K562 (cell line): ENCODE measurements at regions not wholly inside any gene's neighbourhood (a gene's known extent, or its start where the extent isn't known, plus 50 kb on each side); places are given as distances from the start of the nearest gene placed in this dataset.

ENCODE experiments used
- ATAC-seq: fragments of 200-7000 bp; cut with Tn5 transposase; 3 replicates; pipeline ENCODE4 v1.9.1; 2020; ENCODE audit warnings: moderate library complexity
- BruUV-seq: library from RNA; stranded (reverse); fragments of 400-500 nt; replicated peaks from 2 replicates; lab custom pipeline; 2021; lab: Mats Ljungman, UMichigan
- CTCF ChIA-PET: fragments of 300-600 bp; formaldehyde crosslinking; extraction: SDS; loops from one replicate; lab custom pipeline; 2021; ENCODE audit warnings: low intra/inter-chr PET ratio; lab: Yijun Ruan, JAX
- POLR2A ChIA-PET: fragments of 300-600, 350-650 bp; sonication (Branson Sonifier 250); formaldehyde crosslinking; extraction: SDS; loops from one replicate; lab custom pipeline; 2021; ENCODE audit warnings: antibody characterized with exemption, inconsistent platforms; lab: Yijun Ruan, JAX
- DNase-seq, 4 experiments: peaks; one replicate each; pipeline versions ENCODE4 v3.0.0 to v3.0.0-alpha.2; 2011 to 2018; ENCODE audit warnings: low spot score in 3 of 4, mixed read lengths in 3 of 4; ENCODE audit errors: extremely low read depth in 1 of 4
- FAIRE-seq: peaks from 2 replicates; lab custom pipeline; 2011; peaks lifted over from hg19 to GRCh38; lab: Jason Lieb, UNC
- H2AFZ ChIP-seq: 2 replicates; pipeline ENCODE4 v1.6.0; 2011; ENCODE audit warnings: low read depth, low read length, control low read depth, inconsistent platforms
- H3K27ac ChIP-seq: fragments of 200-600 bp; 3 replicates; pipeline ENCODE4 v1.8.0; 2011; ENCODE audit warnings: low read depth, mild to moderate bottlenecking, control low read depth, inconsistent platforms, low read length, moderate library complexity, mixed read lengths; ENCODE audit errors: extremely low read depth
- H3K27me3 ChIP-seq, 2 experiments: fragments of 300-600 bp in 1 of 2; 2 replicates in 1 of 2; 3 replicates in 1 of 2; pipeline versions ENCODE4 v1.6.0 to v1.8.0; 2011; ENCODE audit warnings: inconsistent platforms in 2 of 2, low read length in 2 of 2, mild to moderate bottlenecking in 1 of 2, mixed read lengths in 1 of 2, moderate library complexity in 1 of 2; ENCODE audit not compliant: control insufficient read depth in 2 of 2, insufficient read depth in 2 of 2
- H3K36me3 ChIP-seq: fragments of 300-600 bp; 3 replicates; pipeline ENCODE4 v1.8.0; 2011; ENCODE audit warnings: mild to moderate bottlenecking, low read length, inconsistent platforms; ENCODE audit not compliant: control insufficient read depth, insufficient read depth
- H3K4me1 ChIP-seq, 2 experiments: fragments of 200-600 bp in 1 of 2; replicated peaks in 1 of 2; 2 replicates in 1 of 2; 3 replicates in 1 of 2; pipeline versions ENCODE4 v1.5.1 to v1.8.0; 2011; ENCODE audit warnings: inconsistent platforms in 2 of 2, low read length in 2 of 2, mild to moderate bottlenecking in 1 of 2, mixed read lengths in 1 of 2, moderate library complexity in 1 of 2; ENCODE audit not compliant: control insufficient read depth in 2 of 2, insufficient read depth in 2 of 2
- H3K4me2 ChIP-seq: 2 replicates; pipeline ENCODE4 v1.6.1; 2011; ENCODE audit warnings: low read length, control low read depth, inconsistent platforms, mixed read lengths; ENCODE audit not compliant: insufficient read depth
- H3K4me3 ChIP-seq: fragments of 200-600 bp; sonication (generic), shearing (Covaris generic); 2 replicates; pipeline ENCODE4 v1.5.1; 2016; ENCODE audit warnings: control low read depth, inconsistent platforms
- H3K79me2 ChIP-seq: fragments of 200-600 bp; 3 replicates; pipeline ENCODE4 v1.8.0; 2011; ENCODE audit warnings: low read length, inconsistent platforms; ENCODE audit not compliant: control insufficient read depth, insufficient read depth
- H3K9ac ChIP-seq, 2 experiments: 2 replicates each; pipeline versions ENCODE4 v1.6.0 to v1.6.1; 2011; ENCODE audit warnings: low read depth in 2 of 2, low read length in 2 of 2, control low read depth in 1 of 2, inconsistent platforms in 1 of 2, mild to moderate bottlenecking in 1 of 2, mixed read lengths in 1 of 2; ENCODE audit not compliant: insufficient read depth in 1 of 2
- H3K9me1 ChIP-seq: one replicate; pipeline ENCODE4 v1.6.0; 2011; ENCODE audit warnings: inconsistent platforms, mild to moderate bottlenecking, low read length, moderate library complexity; ENCODE audit not compliant: control insufficient read depth, insufficient read depth
- H3K9me3 ChIP-seq: replicated peaks from 2 replicates; pipeline ENCODE4 v1.5.1; 2011; ENCODE audit warnings: low read depth, low read length, inconsistent platforms; ENCODE audit not compliant: control insufficient read depth, insufficient read depth
- H4K20me1 ChIP-seq: replicated peaks from 2 replicates; pipeline ENCODE4 v1.6.1; 2011; ENCODE audit warnings: low read length, inconsistent platforms, mixed read lengths; ENCODE audit not compliant: control insufficient read depth, insufficient read depth
- ATF3 ChIP-seq, 2 experiments: fragments of 450-650 bp in 1 of 2; sonication (generic) in 1 of 2; formaldehyde crosslinking in 1 of 2; IDR thresholded peaks in 1 of 2; conservative IDR thresholded peaks in 1 of 2; 2 replicates each; pipeline versions ENCODE4 v1.6.1 to v1.8.1; 2016 to 2023; ENCODE audit warnings: mild to moderate bottlenecking in 2 of 2, moderate library complexity in 2 of 2, inconsistent platforms in 1 of 2, missing genetic modification reagents in 1 of 2
- JUN ChIP-seq, 2 experiments: sonication (generic) in 1 of 2; formaldehyde crosslinking in 1 of 2; IDR thresholded peaks; 2 replicates each; pipeline versions ENCODE4 v1.6.1 to v1.8.0; 2012 to 2022; ENCODE audit warnings: borderline replicate concordance in 2 of 2, mild to moderate bottlenecking in 2 of 2, improper control_type of control experiment in 1 of 2, low read depth in 1 of 2, low read length in 1 of 2, missing genetic modification reagents in 1 of 2
- JUND ChIP-seq, 2 experiments: IDR thresholded peaks; 2 replicates in 1 of 2; 3 replicates in 1 of 2; pipeline ENCODE4 v1.6.1; 2011; ENCODE audit warnings: borderline replicate concordance in 2 of 2, low read depth in 2 of 2, low read length in 2 of 2, improper control_type of control experiment in 1 of 2, missing biosample characterization in 1 of 2, missing genetic modification characterization in 1 of 2, missing genetic modification reagents in 1 of 2
- TRIM25 ChIP-seq: fragments of 450-650 bp; IDR thresholded peaks from 2 replicates; pipeline ENCODE4 v1.7.0; 2016; ENCODE audit warnings: borderline replicate concordance
- WGBS: fragments of 100-300 bp; shearing (Covaris generic); methylation state at CpG from one replicate; pipeline ENCODE4 v1.1.6; 2016; ENCODE audit warnings: low coverage, mixed read lengths; ENCODE audit not compliant: insufficient coverage; ENCODE audit errors: missing lambda C conversion rate; 5-methylcytosine and 5-hydroxymethylcytosine counted together
- in situ Hi-C: fragments of 300-500 bp; cut with MboI; formaldehyde crosslinking; loops from 4 replicates; pipeline ENCODE4 v1.15.0; 2018; ENCODE audit warnings: inconsistent platforms, mixed read lengths
- intact Hi-C: fragments of 100-400 bp; cut with micrococcal nuclease; formaldehyde crosslinking; loops from 2 replicates; pipeline ENCODE4 v1.14.2; 2022

DNA sequence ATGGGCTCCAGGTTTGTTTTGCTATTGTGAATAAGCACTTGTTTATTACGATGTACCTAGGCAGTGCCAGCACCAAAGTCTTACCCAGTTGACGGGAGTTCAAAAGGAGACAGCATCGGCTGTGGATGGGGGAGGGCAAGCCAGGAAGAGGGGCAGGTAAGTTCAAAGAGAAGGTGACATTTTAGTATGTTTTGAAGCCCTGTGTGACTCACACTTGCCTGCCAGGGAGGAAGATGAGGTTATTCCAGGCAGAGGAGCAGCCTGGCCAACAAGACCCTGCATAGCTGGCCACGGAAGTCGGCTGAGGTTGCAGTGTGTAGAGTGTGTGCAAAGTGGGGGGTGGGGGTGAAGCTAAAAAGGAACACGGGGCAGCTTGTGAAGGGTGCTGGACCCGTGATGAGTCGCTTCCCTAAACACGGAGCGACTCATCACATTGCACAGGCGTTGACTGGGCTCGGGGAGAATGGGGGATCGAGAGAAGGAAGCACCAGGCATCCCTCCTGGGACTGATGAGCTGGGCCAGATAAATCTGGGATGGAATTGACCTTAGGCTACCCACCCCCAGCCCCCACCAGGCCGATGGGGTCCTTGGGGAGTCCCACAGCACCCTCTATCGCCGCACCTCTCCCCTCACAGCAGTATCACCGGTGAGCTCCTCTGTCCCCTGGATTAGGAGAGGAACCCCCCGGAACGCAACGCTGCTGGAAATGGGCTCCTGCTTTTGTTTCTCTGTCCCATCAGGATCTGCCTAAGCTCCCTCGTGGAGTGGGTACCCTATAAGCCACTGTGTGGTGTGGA, 97.9 kb upstream of the IKZF1 start:
- no peak overlapping the region for H3K27ac ChIP-seq
- H3K9me3 ChIP-seq: no peaks in the 10 kb centered on the region
- peak overlapping the region in 1 of 2 experiments; percentile 32; a peak in 2 of 4 replicates for H3K9ac ChIP-seq
- H3K4me2 ChIP-seq: no peak overlapping the region
- FAIRE-seq (no peak), DNase-seq (no peak), ATAC-seq (no peak)
- POLR2A ChIA-PET: interaction anchor here (1.0 kb wide), 1 partner anchor 170 kb away, joined by 3 read pairs; no protein-coding TSS in a partner anchor
- H3K79me2 ChIP-seq: no peaks in the 10 kb centered on the region
- H3K27me3 ChIP-seq: no peaks in the 10 kb centered on the region; a peak in 1 of 5 replicates
- 55% methylated on average over 16 of the region's 21 CpGs for WGBS
- no peaks in the 10 kb centered on the region for H4K20me1 ChIP-seq
- CTCF ChIA-PET: interaction anchor here (0.7 to 5.5 kb wide), 2 partner anchors 162 to 176 kb away, joined by 4 to 62 read pairs; no protein-coding TSS in a partner anchor
- TF ChIP-seq TRIM25 (no peak), JUND (IDR thresholded peaks at IDR 0.05; ENCODE audit: borderline replicate concordance, low read depth, low read length) (peak; percentile 47; the same call in 1 of the 2 replicates), JUND (tag; IDR thresholded peaks at IDR 0.05; ENCODE audit: borderline replicate concordance, low read depth, low read length) (no peak; the same call in 2 of the 3 replicates), ATF3 (IDR thresholded peaks at IDR 0.05) (peak; percentile 59), ATF3 (CRISPR knock-in tag; conservative IDR thresholded peaks at IDR 0.05) (no peak), JUN (IDR thresholded peaks at IDR 0.05; ENCODE audit: borderline replicate concordance, low read depth, low read length) (peak; percentile 36; the same call in 1 of the 2 replicates), JUN (CRISPR knock-in tag; IDR thresholded peaks at IDR 0.05; ENCODE audit: borderline replicate concordance) (no peak)
- BruUV-seq: no TSS peak
- in situ Hi-C loops: loop anchor here (5.0 kb wide), 1 partner anchor 101 kb away; no protein-coding TSS in a partner anchor
- peaks cover 8 to 10% of the 10 kb centered on the region in 2 experiments for H3K4me1 ChIP-seq
- H2AFZ ChIP-seq: 0 out of 2 replicates have a peak overlapping the region, but pooled peaks have one; percentile 17
- H3K36me3 ChIP-seq: no peaks in the 10 kb centered on the region
- H3K9me1 ChIP-seq: no peaks in the 10 kb centered on the region
- H3K4me3 ChIP-seq: no peak overlapping the region
- intact Hi-C loops: no loop called here
